Loucy (cell line): ENCODE measurements at regions not wholly inside any gene's neighbourhood (a gene's known extent, or its start where the extent isn't known, plus 50 kb on each side); places are given as distances from the start of the nearest gene placed in this dataset.

Source experiments
- H2AFZ ChIP-seq: fragments of 200-600 bp; sonication (generic); 2 replicates; pipeline ENCODE4 v1.6.0; 2016; ENCODE audit warnings: antibody characterized with exemption, mild to moderate bottlenecking, low read length, moderate library complexity
- H3F3A ChIP-seq: fragments of 200-600 bp; 2 replicates; pipeline ENCODE4 v1.6.0; 2016; ENCODE audit warnings: antibody characterized with exemption, low read depth, mild to moderate bottlenecking
- H3K27me3 ChIP-seq: fragments of 200-600 bp; sonication (generic); 2 replicates; pipeline ENCODE4 v1.6.1; 2014; ENCODE audit warnings: low read length, mild to moderate bottlenecking; ENCODE audit not compliant: insufficient read depth, poor library complexity, severe bottlenecking
- H3K36me3 ChIP-seq: fragments of 200-600 bp; sonication (generic); 2 replicates; pipeline ENCODE4 v1.6.1; 2016; ENCODE audit warnings: low read length; ENCODE audit not compliant: insufficient read depth
- H3K4me1 ChIP-seq: fragments of 200-600 bp; sonication (generic); 2 replicates; pipeline ENCODE4 v1.5.1; 2014; ENCODE audit warnings: low read length, mild to moderate bottlenecking; ENCODE audit not compliant: insufficient read depth, poor library complexity, severe bottlenecking
- H3K4me2 ChIP-seq: fragments of 200-600 bp; sonication (generic); 2 replicates; pipeline ENCODE4 v1.6.0; 2014; ENCODE audit warnings: antibody characterized with exemption, low read length, low read depth, mild to moderate bottlenecking; ENCODE audit not compliant: poor library complexity, severe bottlenecking
- H3K4me3 ChIP-seq: fragments of 200-600 bp; sonication (generic); 2 replicates; pipeline ENCODE4 v1.5.1; 2014; ENCODE audit warnings: low read length, mild to moderate bottlenecking, mixed read lengths; ENCODE audit not compliant: poor library complexity, severe bottlenecking
- H3K79me2 ChIP-seq: fragments of 200-600 bp; sonication (generic); 2 replicates; pipeline ENCODE4 v1.6.1; 2014; ENCODE audit warnings: low read length; ENCODE audit not compliant: insufficient read depth
- H3K9ac ChIP-seq: fragments of 200-600 bp; sonication (generic); 2 replicates; pipeline ENCODE4 v1.6.0; 2014; ENCODE audit warnings: mild to moderate bottlenecking, low read depth, low read length, moderate library complexity; ENCODE audit not compliant: poor library complexity, severe bottlenecking
- H3K9me2 ChIP-seq: fragments of 200-600 bp; sonication (generic); replicated peaks from 2 replicates; pipeline ENCODE4 v1.6.1; 2016; ENCODE audit warnings: low read depth, low read length, mixed read lengths
- H3K9me3 ChIP-seq: fragments of 200-600 bp; sonication (generic); 2 replicates; pipeline ENCODE4 v1.6.1; 2014; ENCODE audit warnings: mild to moderate bottlenecking, antibody characterized with exemption, low read length, low read depth; ENCODE audit not compliant: insufficient read depth
- H4K20me1 ChIP-seq: fragments of 200-600 bp; sonication (generic); 2 replicates; pipeline ENCODE4 v1.6.0; 2014; ENCODE audit warnings: antibody characterized with exemption, low read length, mild to moderate bottlenecking; ENCODE audit not compliant: insufficient read depth, poor library complexity, severe bottlenecking
- CTCF ChIP-seq: fragments of 200-600 bp; sonication (generic); conservative IDR thresholded peaks from 2 replicates; pipeline ENCODE4 v1.5.1; 2014; ENCODE audit warnings: mild to moderate bottlenecking, antibody characterized with exemption, low read length
- EZH2phosphoT487 ChIP-seq: fragments of 200-600 bp; IDR thresholded peaks from 2 replicates; pipeline ENCODE4 v1.6.1; 2018; ENCODE audit warnings: antibody characterized with exemption, mild to moderate bottlenecking, moderate library complexity, borderline replicate concordance

GRCh38 chr9:91048749-91049148 is 247.1 kb downstream of the SYK start:
- H3K36me3 ChIP-seq, result no peaks in the 10 kb centered on the region
- no peaks in the 10 kb centered on the region for H3K9me3 ChIP-seq
- TF ChIP-seq EZH2phosphoT487 (no peak), CTCF (no peak)
- no peaks in the 10 kb centered on the region for H4K20me1 ChIP-seq
- H3K4me3 ChIP-seq, result no peak overlapping the region
- H3K27me3 ChIP-seq, result peaks cover 7% of the 10 kb centered on the region
- H3K4me2 ChIP-seq, result no peak overlapping the region
- H3K9ac ChIP-seq, result no peak overlapping the region
- H3K4me1 ChIP-seq, result peaks cover 10% of the 10 kb centered on the region
- H3K9me2 ChIP-seq, result no peaks in the 10 kb centered on the region
- no peaks in the 10 kb centered on the region for H3K79me2 ChIP-seq
- H2AFZ ChIP-seq, result no peak overlapping the region
- no peaks in the 10 kb centered on the region for H3F3A ChIP-seq

DNA sequence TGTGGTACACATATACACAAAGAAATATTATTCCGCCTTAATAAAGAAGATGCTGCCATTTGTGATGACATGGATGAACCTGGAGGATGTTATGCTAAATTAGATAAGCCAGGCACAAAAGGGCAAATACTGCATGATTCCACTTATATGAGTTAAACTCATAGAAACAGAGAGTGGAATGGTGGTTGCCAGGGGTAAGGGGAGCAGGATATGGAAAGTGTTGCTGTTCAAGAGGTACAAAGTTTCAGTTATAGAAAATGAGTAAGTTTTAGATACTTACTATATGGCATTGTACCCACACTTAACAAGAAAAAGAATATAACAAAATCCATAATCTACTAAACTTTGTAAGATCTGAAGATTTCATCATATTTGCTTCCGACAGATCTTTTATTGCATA is 252.2 kb downstream of the SYK start:
- Histone ChIP-seq H3K4me3 (no peak overlapping the region), H3F3A (no peaks in the 10 kb centered on the region), H3K9me2 (no peaks in the 10 kb centered on the region), H3K79me2 (no peaks in the 10 kb centered on the region), H3K4me1 (no peaks in the 10 kb centered on the region), H4K20me1 (no peaks in the 10 kb centered on the region), H3K27me3 (peaks cover 3% of the 10 kb centered on the region), H2AFZ (no peak overlapping the region), H3K36me3 (no peaks in the 10 kb centered on the region), H3K9me3 (no peaks in the 10 kb centered on the region), H3K4me2 (no peak overlapping the region), H3K9ac (no peak overlapping the region)
- TF ChIP-seq EZH2phosphoT487 (no peak), CTCF (no peak)

DNA sequence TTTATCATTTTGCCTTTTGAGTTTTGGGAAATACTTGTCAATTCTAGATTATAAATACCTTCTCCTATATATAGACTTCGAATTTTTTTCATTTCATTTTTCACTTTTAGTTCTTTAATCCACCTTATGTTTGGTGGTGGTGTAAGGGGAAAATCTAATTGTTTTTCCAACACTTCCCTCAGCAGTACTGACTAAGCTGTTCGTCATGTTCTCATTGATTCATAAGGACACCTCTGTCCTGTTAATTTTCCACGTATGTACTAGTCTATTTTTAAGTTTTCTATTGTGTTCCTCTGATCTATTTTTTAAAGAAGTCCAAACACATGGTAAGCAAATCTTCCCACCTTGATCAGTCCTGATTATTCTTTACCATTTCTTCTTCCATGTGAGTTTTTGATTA is 254.2 kb downstream of the SYK start:
- no peak overlapping the region for H3K9ac ChIP-seq

More for the DNA sequence above, 254.2 kb downstream of the SYK start:
- no peaks in the 10 kb centered on the region for H3K9me3 ChIP-seq
- H2AFZ ChIP-seq, result no peak overlapping the region
- no peak overlapping the region for H3K4me2 ChIP-seq
- no peaks in the 10 kb centered on the region for H3K9me2 ChIP-seq
- H3K36me3 ChIP-seq, result no peaks in the 10 kb centered on the region
- H4K20me1 ChIP-seq, result no peaks in the 10 kb centered on the region
- no peaks in the 10 kb centered on the region for H3F3A ChIP-seq
- TF ChIP-seq CTCF, result no peak
- no peak for TF ChIP-seq EZH2phosphoT487
- peaks cover 6% of the 10 kb centered on the region for H3K4me1 ChIP-seq
- H3K79me2 ChIP-seq, result no peaks in the 10 kb centered on the region
- H3K4me3 ChIP-seq, result no peak overlapping the region
- H3K27me3 ChIP-seq, result no peaks in the 10 kb centered on the region
